Adrenal gland (tissue), 5 donors: ENCODE measurements at regions not wholly inside any gene's neighbourhood (a gene's known extent, or its start where the extent isn't known, plus 50 kb on each side); places are given as distances from the start of the nearest gene placed in this dataset.

Source experiments
- POLR2A ChIP-seq, 2 donors: fragments of 450-650 bp; IDR thresholded peaks; one replicate each; pipeline ENCODE4 v1.6.1; 2017; ENCODE audit warnings: antibody characterized with exemption in 2 of 2, mild to moderate bottlenecking in 2 of 2, moderate library complexity in 1 of 2
- TF ChIP-seq, protein P1 (sequence below), 6 experiments: fragments of 450-650 bp in 4 of 6; fragments of 200-600 bp in 2 of 6; sonication (generic) in 1 of 6; IDR thresholded peaks; 1 replicate in 5 of 6; 2 replicates in 1 of 6; pipeline versions ENCODE4 v1.5.1 to v1.8.0; 2016 to 2021; ENCODE audit warnings: antibody characterized with exemption in 6 of 6, mild to moderate bottlenecking in 2 of 6, moderate library complexity in 1 of 6
- donor health status: DM: no; HTN: no; CAD: no.

- TF ChIP-seq POLR2A (IDR thresholded peaks at IDR 0.05): no peak
- TF ChIP-seq, protein P1, sequence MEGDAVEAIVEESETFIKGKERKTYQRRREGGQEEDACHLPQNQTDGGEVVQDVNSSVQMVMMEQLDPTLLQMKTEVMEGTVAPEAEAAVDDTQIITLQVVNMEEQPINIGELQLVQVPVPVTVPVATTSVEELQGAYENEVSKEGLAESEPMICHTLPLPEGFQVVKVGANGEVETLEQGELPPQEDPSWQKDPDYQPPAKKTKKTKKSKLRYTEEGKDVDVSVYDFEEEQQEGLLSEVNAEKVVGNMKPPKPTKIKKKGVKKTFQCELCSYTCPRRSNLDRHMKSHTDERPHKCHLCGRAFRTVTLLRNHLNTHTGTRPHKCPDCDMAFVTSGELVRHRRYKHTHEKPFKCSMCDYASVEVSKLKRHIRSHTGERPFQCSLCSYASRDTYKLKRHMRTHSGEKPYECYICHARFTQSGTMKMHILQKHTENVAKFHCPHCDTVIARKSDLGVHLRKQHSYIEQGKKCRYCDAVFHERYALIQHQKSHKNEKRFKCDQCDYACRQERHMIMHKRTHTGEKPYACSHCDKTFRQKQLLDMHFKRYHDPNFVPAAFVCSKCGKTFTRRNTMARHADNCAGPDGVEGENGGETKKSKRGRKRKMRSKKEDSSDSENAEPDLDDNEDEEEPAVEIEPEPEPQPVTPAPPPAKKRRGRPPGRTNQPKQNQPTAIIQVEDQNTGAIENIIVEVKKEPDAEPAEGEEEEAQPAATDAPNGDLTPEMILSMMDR (IDR thresholded peaks at IDR 0.05): no peak
Measured at GRCh38 chrX:39513836-39514235, 583.9 kb downstream of the BCOR start.
